ENCODE measurements at regions not wholly inside any gene's neighbourhood (a gene's known extent, or its start where the extent isn't known, plus 50 kb on each side); places are given as distances from the start of the nearest gene placed in this dataset.

- TF ChIP-seq, protein P1, sequence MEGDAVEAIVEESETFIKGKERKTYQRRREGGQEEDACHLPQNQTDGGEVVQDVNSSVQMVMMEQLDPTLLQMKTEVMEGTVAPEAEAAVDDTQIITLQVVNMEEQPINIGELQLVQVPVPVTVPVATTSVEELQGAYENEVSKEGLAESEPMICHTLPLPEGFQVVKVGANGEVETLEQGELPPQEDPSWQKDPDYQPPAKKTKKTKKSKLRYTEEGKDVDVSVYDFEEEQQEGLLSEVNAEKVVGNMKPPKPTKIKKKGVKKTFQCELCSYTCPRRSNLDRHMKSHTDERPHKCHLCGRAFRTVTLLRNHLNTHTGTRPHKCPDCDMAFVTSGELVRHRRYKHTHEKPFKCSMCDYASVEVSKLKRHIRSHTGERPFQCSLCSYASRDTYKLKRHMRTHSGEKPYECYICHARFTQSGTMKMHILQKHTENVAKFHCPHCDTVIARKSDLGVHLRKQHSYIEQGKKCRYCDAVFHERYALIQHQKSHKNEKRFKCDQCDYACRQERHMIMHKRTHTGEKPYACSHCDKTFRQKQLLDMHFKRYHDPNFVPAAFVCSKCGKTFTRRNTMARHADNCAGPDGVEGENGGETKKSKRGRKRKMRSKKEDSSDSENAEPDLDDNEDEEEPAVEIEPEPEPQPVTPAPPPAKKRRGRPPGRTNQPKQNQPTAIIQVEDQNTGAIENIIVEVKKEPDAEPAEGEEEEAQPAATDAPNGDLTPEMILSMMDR (IDR thresholded peaks at IDR 0.05; ENCODE audit: low read depth, low read length), result no peak
- TF ChIP-seq POLR2A (IDR thresholded peaks at IDR 0.05; ENCODE audit: extremely low read depth, insufficient read length) (no peak), MYC (IDR thresholded peaks at IDR 0.05; ENCODE audit: low read depth, low read length) (no peak)
- TF ChIP-seq, protein P2, sequence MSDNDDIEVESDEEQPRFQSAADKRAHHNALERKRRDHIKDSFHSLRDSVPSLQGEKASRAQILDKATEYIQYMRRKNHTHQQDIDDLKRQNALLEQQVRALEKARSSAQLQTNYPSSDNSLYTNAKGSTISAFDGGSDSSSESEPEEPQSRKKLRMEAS (IDR thresholded peaks at IDR 0.05; ENCODE audit: low read depth, low read length), result no peak
These were observed 208.2 kb downstream of the SNX13 start for GRCh38 chr7:17732083-17732482.

All from NB4 (cell line).